ENCODE measurements at regions not wholly inside any gene's neighbourhood (a gene's known extent, or its start where the extent isn't known, plus 50 kb on each side); places are given as distances from the start of the nearest gene placed in this dataset.

- Histone ChIP-seq H3K4me1 (ENCODE audit: insufficient read depth) (peaks cover 13% of the 10 kb centered on the region), H3K4me2 (no peak overlapping the region), H3K4me3 (no peak overlapping the region), H3K36me3 (replicated peaks; ENCODE audit: insufficient read depth, low read depth) (no peaks in the 10 kb centered on the region), H4K20me1 (ENCODE audit: insufficient read depth, poor library complexity, severe bottlenecking) (no peaks in the 10 kb centered on the region), H3K9me3 (ENCODE audit: low read depth) (no peaks in the 10 kb centered on the region), H3K9me2 (replicated peaks; ENCODE audit: insufficient read depth) (no peaks in the 10 kb centered on the region), H3K27ac (no peak overlapping the region), H2AFZ (no peak overlapping the region), H3K27me3 (no peaks in the 10 kb centered on the region), H3K79me2 (no peaks in the 10 kb centered on the region)
- WGBS (ENCODE audit: low lambda C conversion rate, missing lambda C conversion rate): 91% methylated on average over 2 of the region's 2 CpGs
- DNase-seq (ENCODE audit: low spot score): no peak
- TF ChIP-seq EZH2 (IDR thresholded peaks at IDR 0.05; ENCODE audit: borderline replicate concordance) (no peak), EZH2phosphoT487 (IDR thresholded peaks at IDR 0.05; ENCODE audit: low read depth, severe bottlenecking, unreplicated experiment) (no peak), CTCF (IDR thresholded peaks at IDR 0.05; ENCODE audit: poor library complexity) (no peak)
These were observed 990.4 kb downstream of the CDH11 start for GRCh38 chr16:64131423-64131822.

- Histone ChIP-seq H3K27me3 (no peaks in the 10 kb centered on the region), H3K4me2 (no peak overlapping the region), H3K4me1 (ENCODE audit: insufficient read depth) (peaks cover 13% of the 10 kb centered on the region), H3K9me3 (ENCODE audit: low read depth) (no peaks in the 10 kb centered on the region), H3K36me3 (replicated peaks; ENCODE audit: insufficient read depth, low read depth) (no peaks in the 10 kb centered on the region), H3K9me2 (replicated peaks; ENCODE audit: insufficient read depth) (no peaks in the 10 kb centered on the region), H3K4me3 (no peak overlapping the region), H3K79me2 (no peaks in the 10 kb centered on the region), H2AFZ (no peak overlapping the region), H4K20me1 (ENCODE audit: insufficient read depth, poor library complexity, severe bottlenecking) (no peaks in the 10 kb centered on the region), H3K27ac (no peak overlapping the region)
- WGBS (ENCODE audit: low lambda C conversion rate, missing lambda C conversion rate): 93% methylated on average over 2 of the region's 2 CpGs
- DNase-seq (ENCODE audit: low spot score): no peak
- TF ChIP-seq CTCF (IDR thresholded peaks at IDR 0.05; ENCODE audit: poor library complexity): no peak
- TF ChIP-seq EZH2phosphoT487 (IDR thresholded peaks at IDR 0.05; ENCODE audit: low read depth, severe bottlenecking, unreplicated experiment): no peak
- no peak for TF ChIP-seq EZH2 (IDR thresholded peaks at IDR 0.05; ENCODE audit: borderline replicate concordance)
These were observed 991.7 kb downstream of the CDH11 start for GRCh38 chr16:64130140-64130539.

GRCh38 chr16:64122177-64122576 lies 999.7 kb downstream of the CDH11 start:
- H3K27ac ChIP-seq: no peak overlapping the region
- no peaks in the 10 kb centered on the region for H3K27me3 ChIP-seq
- H3K9me2 ChIP-seq (replicated peaks; ENCODE audit: insufficient read depth): no peaks in the 10 kb centered on the region
- TF ChIP-seq CTCF (IDR thresholded peaks at IDR 0.05; ENCODE audit: poor library complexity) (no peak), EZH2 (IDR thresholded peaks at IDR 0.05; ENCODE audit: borderline replicate concordance) (no peak), EZH2phosphoT487 (IDR thresholded peaks at IDR 0.05; ENCODE audit: low read depth, severe bottlenecking, unreplicated experiment) (no peak)
- no peaks in the 10 kb centered on the region for H3K4me1 ChIP-seq (ENCODE audit: insufficient read depth)
- no peaks in the 10 kb centered on the region for H3K79me2 ChIP-seq
- no peak overlapping the region for H3K4me3 ChIP-seq
- no peaks in the 10 kb centered on the region for H3K9me3 ChIP-seq (ENCODE audit: low read depth)
- no peak overlapping the region for H3K4me2 ChIP-seq
- no peaks in the 10 kb centered on the region for H3K36me3 ChIP-seq (replicated peaks; ENCODE audit: insufficient read depth, low read depth)
- no peaks in the 10 kb centered on the region for H4K20me1 ChIP-seq (ENCODE audit: insufficient read depth, poor library complexity, severe bottlenecking)
- DNase-seq (ENCODE audit: low spot score): no peak
- 38% methylated on average over 2 of the region's 2 CpGs for WGBS (ENCODE audit: low lambda C conversion rate, missing lambda C conversion rate)
- H2AFZ ChIP-seq: no peak overlapping the region

GRCh38 chr16:64121473-64121872 lies 1000.4 kb downstream of the CDH11 start:
- Histone ChIP-seq H3K4me2 (no peak overlapping the region), H3K27me3 (no peaks in the 10 kb centered on the region), H3K36me3 (replicated peaks; ENCODE audit: insufficient read depth, low read depth) (no peaks in the 10 kb centered on the region), H3K4me1 (ENCODE audit: insufficient read depth) (no peaks in the 10 kb centered on the region), H3K9me2 (replicated peaks; ENCODE audit: insufficient read depth) (no peaks in the 10 kb centered on the region), H3K79me2 (no peaks in the 10 kb centered on the region), H2AFZ (no peak overlapping the region), H4K20me1 (ENCODE audit: insufficient read depth, poor library complexity, severe bottlenecking) (no peaks in the 10 kb centered on the region), H3K27ac (no peak overlapping the region), H3K9me3 (ENCODE audit: low read depth) (no peaks in the 10 kb centered on the region), H3K4me3 (no peak overlapping the region)
- DNase-seq (ENCODE audit: low spot score): no peak
- 69% methylated on average over 3 of the region's 3 CpGs for WGBS (ENCODE audit: low lambda C conversion rate, missing lambda C conversion rate)
- TF ChIP-seq CTCF (IDR thresholded peaks at IDR 0.05; ENCODE audit: poor library complexity) (no peak), EZH2phosphoT487 (IDR thresholded peaks at IDR 0.05; ENCODE audit: low read depth, severe bottlenecking, unreplicated experiment) (no peak), EZH2 (IDR thresholded peaks at IDR 0.05; ENCODE audit: borderline replicate concordance) (no peak)
